NOMO-1 treated with dmso at 0.1 percent for 144 hours (cell line): ENCODE measurements at regions not wholly inside any gene's neighbourhood (a gene's known extent, or its start where the extent isn't known, plus 50 kb on each side); places are given as distances from the start of the nearest gene placed in this dataset.

ENCODE experiments used
- DNase-seq: peaks from one replicate; lab custom pipeline; 2025; ENCODE audit not compliant: unreplicated experiment; lab: John Stamatoyannopoulos, UW

DNA sequence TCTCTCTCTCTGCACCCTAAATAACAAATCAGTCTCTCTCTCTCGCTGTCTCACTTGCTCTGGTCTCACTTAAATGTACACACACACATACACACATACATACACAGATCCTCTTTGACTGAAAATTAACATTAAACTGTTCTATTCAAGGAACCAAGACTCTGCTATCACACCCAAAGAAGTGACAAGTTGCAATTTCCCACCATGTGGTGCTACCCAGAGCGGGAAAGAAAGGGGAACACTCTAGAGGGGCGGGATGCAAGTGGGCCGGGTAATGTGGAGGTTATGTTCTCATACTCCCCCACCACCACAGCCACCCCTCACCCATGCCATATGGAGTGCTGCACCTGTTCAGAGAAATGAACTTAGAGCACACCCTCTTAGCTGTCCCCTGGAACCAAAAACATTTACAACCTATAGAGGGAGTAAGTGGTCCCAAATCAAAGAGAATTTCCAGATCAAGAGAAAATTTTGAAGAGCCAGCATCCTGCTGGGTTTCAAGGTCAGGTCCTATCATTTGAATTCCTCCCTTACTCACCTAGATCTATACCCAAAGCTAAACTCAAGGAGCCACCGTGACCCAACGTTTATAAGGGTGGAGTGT is 319.4 kb downstream of the BRINP2 start:
- DNase-seq, result no peak

DNA sequence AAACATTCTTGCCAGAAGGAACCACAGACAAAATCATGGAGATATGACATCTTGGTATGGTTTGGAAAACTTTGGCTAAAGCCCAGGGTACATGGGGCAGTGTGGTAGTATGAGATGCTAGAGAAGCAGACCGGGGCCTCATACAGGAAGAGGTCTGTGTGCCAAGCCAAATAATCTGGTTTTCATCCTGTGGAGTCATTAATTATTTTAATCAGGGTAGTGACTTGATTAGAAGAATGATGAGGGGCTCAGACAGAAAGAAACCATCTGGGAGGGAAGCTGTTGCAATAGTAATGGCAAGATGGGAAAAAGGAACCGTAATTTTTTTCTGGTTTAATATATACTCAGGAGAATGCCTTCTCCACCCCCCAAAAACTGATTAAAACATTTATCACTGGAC is 318.0 kb downstream of the BRINP2 start:
- DNase-seq, result no peak

DNA sequence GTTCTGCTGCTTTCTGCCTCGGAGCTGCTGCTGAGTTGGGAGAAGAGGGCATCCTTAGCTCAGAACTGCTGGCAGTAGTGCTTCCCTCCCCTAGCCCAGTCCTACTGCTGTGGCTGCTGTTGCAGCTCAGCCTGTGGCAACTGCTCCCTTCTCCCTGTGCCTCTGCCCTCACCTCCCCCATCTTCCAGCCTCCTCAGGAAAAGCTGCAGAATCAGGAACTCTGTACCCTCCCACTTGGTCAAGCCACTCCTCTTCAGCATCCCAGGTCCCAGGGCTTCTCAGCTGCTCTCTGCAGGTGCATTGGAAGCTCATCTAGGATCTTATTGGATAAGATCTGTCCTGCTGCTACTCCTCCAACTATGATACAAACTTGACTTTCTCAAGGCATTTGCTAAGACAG is 316.7 kb downstream of the BRINP2 start:
- no peak for DNase-seq

DNA sequence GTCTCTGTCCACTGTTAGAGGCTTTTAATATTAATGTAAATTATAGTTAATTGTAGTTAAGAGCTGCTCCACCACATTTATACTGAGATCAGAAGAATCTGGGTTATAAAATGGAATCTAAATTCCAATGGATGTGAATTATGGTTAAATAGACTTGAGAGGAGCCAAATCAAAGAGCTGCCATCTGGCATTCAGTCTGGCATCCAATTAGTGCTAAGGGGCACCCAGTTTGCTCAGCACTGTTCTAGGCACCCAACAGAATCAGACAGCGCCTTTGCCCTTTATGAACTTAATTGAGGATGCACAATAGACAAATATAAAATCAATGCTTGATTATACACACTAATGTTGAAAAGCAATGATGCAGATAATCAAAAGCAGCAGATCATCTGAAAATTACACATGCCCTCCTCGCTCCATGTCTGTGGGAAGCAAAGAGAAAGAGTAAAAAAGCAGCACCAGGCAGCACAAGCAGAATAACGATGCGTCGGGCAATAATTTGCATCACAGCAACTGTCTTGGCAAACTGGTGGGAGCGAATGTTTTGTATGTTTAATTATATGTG is 310.1 kb downstream of the BRINP2 start:
- DNase-seq, result no peak

DNA sequence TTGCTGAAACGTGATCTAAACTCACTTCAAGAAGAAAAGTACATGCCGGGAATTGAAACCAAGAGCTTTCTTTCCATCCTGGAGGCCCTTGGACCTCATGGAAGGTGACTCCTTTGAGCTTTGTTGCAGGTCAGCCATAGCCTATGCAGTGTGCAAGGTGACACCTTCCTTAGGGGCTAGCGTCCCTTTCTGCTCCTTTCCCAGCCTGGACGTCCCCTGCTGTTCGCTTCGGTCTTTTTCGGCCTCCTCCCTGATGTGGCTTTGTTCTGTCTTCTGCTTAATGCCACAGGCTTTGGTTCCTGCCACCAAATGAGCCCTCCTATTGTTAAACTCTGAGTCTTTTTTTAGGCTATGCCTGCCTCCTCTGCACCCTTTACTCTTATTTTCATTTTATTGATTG is 308.8 kb downstream of the BRINP2 start:
- DNase-seq, result no peak

DNA sequence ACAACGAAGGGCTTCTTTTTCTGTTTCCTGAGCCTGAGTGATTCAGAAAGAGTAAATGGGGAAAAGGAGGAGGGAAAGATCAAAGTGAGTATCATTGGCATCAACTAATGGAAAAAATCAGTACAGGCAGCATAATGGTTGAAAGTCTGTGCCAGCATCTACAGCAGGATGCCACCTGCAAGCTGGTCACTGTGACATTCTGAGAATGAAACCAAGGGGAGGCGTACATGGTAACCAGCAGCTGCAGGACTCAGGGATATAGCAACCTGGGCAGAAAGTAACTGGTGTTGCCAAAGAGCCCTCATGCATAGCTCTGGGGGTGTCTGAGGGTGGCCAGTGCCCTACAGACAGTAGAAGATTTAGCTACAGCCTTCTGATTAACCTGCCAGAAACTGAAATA is 305.9 kb downstream of the BRINP2 start:
- DNase-seq, result no peak

DNA sequence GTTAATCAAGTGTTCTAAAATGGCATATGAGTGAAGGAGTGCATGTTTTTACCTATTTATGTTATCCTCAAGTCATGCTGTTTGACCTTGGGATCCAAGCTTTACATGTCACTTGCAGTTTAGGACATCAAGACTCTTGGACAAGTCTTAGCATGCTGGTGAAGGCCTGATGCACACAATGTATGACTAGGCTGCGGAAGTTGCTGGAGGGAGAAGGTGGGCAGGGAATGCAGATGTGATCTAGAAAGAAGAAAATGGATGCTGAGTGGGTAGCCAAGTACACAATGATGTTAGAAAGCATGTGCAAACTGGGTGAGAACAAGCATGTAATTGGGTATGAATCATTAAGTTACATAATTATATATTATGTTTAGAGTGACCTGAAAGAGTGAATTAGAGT is 301.8 kb downstream of the BRINP2 start:
- DNase-seq, result no peak

DNA sequence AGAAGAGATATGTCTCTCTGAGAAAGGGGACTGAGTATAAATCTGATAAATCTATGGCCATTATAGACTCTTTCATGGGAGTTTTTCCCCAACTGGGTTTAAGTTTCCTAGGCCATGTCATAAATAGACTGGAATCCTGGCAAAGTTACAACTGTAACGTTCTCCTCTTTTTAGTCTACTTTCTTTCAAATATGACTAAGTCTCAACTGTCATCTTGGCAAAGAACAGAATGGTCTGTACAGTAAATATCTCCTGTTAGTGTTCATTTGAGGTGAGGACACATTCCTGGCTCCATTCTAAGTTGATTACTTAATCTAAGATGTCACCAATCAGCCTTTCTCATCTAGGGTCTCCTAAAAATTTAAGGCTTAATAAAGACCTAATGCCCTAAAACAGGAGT is 300.5 kb downstream of the BRINP2 start:
- DNase-seq, result no peak

DNA sequence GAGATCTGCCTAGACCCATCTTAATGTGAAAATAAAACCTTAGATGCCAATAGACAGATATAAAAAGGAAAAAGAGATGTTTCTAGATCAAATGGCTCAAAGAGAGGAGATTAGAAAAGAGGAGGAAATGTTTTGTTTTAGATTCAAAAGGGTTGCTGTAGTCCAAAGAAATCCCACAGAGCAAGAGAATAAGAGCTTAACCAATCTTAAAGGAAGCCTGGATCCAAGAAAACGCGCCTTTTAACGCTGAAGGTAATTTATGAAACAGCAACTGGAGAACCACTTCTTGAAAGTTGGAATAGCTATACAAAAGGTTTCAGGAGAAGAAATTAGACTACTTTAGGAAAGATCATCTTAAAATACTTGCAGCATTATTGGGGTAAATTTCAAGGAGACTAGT is 298.8 kb downstream of the BRINP2 start:
- no peak for DNase-seq

DNA sequence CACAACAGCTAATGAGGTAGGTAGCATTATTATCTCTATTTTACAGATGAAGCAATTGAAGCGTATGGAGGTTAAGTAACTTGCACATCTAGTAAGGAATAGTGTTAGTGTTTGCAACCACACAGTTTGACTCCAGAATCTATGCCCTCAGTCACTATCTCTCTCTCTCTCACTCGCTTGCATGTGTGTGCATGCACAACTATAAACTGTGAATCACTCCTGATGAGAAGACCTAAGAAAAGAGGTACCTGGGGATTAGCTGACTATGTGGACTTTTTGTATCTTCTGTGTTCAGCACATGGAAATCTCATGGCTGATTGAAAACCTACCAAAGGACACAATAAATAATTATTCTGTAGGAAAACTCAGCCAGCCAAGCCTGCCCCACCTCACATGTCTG is 295.5 kb downstream of the BRINP2 start:
- no peak for DNase-seq

DNA sequence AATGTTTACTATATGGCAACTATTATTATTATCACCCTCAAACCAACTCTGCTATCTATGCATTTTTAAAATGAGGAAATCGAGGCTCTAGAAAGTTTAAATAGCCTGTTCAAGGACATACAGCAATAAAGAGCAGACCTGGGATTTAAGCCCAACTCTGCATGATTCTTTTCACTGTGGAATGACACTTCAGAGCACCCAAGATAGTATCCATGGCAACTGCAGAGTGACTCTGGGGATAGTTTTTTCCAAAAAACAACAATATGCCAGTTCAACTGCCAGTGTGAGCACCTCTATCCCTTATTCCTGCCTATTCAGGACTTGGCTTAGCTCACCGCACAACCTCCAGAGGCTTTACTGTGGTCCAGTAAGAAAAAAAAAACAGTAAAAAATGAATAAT is 293.9 kb downstream of the BRINP2 start:
- DNase-seq, result no peak

DNA sequence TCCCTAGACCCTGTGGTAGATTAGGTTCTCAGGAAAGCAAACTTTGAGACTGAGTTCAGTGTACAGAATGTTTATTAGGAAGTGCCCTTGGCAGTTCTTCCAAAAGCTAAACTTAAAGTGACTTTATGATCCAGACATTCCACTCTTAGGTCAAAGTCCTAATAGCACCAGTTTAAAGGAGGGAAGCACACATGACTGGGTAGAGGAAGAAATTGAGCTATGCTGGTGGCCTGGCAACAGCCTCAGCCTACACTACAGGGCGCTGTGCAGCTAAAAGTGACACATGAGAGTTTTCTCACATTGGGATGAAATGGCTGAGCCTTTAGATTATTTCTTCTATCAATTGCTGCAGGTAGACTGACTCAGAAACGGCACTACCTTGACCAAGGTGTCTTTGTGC is 280.4 kb downstream of the BRINP2 start:
- DNase-seq, result no peak

DNA sequence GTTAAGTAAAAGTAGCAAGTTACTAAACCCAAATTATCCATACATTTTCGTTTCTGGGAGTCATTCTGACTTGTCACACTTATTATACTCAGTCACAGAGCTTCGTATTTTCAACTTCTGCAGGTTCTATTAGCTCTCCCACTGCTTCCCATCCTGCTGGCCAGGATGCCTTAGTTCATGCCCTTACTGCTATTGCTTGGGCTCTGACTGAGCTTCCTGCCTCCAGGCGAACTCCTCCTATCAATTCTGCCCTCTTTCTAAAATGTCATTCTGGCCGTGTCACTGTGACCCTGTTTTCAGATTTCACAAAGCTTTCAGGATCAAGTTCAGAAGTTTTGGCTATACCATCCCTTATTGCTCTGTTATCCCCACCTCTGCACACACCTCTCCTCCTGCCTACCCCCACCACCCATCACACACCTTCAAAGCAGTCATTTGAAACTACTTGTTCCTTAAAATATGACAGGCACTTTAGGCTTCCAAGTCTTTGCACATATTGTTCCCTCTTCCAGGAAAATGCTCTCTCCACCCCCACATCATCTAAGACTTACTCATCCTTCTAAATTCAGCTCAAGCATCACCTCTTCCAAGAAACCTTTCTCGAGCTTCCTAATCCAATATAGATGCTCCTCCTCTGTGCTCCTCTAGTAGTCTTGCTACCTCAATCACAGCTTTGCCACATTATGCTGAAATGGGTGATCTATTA is 278.0 kb downstream of the BRINP2 start:
- DNase-seq, result no peak

DNA sequence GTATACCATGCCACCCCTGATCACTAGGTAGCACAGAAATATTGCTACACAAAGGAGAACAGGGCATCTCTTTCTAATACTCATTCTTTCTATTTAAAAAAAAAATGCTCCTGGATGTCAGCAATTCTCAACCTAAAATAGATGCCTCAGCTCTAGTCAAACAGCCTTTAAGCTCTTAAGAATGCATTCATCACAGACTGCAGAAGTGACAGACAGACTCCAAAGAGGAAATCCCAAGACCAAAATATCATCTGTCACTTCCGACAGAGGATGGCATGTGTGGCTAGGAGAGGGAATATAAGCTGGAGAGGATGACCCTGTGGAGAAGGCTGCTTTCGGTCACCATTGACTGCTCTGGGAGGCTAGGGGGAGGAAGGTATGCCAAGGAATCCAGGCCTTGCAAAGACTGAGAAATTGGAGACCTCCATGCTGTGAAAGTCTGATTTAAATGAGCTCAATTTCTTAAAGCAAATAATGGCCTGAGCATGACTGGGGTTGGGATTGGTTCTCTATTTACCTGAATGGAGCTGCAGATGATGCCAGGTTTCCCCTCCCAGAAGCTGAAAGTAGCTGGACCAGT is 277.4 kb downstream of the BRINP2 start:
- DNase-seq, result no peak

DNA sequence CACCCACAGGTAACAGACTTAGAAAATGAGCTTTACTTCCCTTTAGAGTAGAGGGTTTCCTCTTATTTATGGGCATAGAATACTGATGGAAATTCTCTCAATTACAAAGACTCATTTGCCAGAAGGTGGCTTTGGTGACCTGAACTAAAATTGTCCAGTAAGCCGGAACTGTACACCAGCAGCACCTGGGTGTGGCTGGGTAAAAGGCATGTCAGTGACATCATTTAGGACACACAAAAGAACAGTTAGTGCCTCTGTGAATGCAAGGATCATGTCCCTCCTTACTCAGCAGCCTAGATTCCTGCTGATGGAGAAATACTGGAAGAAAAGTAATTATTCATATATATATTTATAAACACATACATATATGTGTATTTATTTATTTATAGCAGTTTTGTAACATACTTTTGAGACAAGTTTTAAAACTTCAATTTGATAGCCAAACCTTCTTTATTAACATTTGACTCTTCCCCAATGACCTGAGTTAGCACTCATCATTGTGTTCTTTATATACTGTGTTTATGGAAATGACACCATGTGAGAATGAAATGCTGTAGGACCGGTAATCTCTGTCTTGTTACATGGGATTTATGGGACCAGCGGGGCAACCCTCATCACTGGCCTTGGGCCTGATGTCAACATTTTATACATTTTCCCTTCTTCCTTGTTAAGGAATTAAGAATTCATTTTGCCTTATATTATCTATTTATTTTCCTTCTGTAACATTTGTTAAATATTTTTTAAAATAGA is 274.4 kb downstream of the BRINP2 start:
- no peak for DNase-seq

DNA sequence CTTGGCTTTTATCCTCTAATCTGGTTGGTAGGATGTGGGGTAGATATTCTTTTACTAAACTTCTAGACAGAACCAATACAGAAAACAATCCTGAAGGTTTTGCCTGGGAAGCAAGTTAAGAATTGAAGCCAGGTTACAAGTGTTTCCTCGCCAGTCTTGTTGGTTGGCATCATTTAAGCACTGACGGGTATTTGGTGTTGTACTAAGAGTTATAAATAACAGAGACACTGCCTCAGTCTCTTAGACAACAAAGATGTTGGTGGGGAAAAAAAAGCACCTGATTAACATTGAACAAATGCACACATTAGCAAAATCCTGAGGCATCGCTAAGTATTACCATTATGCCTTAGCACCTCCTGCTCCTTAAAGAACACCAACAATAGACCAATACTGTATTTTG is 272.2 kb downstream of the BRINP2 start:
- DNase-seq, result no peak

DNA sequence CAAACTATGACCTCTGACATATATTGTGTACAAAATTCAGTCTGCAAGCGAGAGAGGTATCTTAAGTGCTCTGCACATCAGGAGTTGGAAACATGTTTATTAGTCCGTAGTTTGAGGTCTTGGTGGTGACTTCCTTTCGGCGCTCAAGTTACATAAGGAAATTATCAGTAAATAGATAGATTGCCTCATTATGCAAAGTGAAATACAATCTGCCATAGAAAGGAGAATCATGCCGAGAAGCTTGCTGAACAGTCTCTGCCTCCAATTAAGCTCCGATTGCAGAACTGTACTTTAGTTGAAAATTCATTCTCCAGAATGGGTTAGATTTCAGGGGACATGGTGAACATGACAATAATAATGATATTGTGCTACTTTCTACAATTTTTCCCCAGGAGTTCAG is 271.8 kb downstream of the BRINP2 start:
- no peak for DNase-seq

DNA sequence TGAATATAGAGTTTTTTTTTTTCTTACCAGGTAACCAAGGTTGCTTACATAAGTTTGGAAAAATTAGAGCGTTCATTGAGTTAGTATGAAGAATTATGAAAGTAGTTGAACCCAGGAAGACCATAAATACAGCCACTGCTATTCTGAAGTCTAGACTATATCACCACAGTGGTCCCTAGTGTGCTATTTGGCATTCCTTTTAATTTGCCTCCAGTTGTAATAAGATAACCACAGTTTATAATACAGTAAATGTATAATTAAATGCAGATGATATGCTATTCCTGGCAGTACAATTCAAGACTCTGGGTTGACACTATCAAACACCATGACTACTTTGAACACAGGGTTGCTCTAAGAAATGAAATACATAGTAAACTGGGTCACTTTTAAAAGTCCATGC is 270.5 kb downstream of the BRINP2 start:
- DNase-seq, result no peak

DNA sequence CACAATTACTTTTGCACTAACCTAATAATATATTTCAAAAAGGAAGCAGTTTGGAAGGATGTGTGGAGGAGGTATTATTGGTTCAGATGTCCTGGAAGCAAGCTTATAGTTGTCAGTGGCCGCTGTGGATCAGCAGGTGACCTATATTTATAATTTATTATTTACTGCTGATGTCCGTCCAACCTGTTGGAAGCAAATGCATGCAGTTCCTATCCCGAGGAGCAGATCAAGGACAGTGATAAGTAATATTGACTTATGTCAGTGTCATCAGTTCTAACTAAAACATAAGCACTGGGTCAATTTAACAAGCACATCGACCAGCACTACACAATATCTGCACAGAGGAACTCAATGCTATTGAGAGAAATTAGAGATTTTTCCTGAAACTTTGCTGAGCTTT is 270.1 kb downstream of the BRINP2 start:
- no peak for DNase-seq

DNA sequence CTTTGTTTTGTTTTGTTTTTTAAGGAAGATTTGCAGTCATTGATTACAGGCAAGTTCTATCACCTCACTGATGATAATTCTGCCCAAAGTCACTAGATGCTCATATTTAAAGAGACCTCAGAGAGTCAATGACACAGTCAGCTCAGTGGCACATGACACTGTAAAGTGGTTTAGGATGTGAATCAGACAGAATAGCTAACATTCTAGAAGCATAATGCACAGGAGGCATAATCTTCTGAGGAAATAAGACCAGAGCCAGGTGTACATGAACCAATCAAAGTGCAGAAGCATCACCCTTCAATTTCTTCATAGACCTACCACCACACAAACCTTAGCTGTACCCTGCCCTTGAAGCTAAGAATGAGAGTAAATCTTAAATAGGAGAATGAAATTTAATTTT is 268.5 kb downstream of the BRINP2 start:
- no peak for DNase-seq

DNA sequence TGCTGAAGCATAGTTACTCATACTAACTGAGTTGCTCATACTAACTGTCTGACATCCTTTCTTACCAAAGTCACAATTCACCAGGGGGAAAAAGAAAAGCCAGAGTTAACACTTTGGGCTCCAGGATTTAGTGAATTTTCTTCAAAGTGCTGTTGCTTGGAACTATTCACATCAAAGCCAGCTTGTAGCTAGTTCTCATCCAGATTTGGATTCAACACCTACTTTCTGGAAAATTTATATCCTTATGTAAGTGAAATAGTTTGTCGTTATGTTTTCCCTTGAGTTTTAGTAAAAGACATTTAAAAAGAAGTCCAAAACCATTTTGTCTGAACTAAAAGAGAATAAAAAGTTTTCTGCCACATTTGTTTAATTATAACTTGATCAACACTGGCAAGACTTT is 264.6 kb downstream of the BRINP2 start:
- DNase-seq, result no peak

DNA sequence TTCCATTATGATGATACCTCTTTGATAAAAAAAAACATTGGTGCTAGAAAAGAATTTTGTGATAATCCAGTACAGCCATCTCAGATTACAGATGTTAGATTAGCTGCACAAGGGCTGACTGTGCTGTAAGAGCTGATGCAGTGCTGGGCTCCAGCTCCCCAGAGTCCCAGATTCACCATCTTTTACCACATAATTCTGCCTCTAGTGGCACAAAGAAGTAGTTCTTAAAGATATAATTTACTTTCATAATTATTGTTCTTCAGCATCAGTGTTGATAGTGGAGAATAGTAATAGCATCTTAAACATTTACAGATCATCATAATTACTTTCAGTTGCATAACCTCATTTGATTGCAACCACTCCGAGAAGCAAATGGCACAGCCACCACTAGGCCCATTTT is 262.1 kb downstream of the BRINP2 start:
- DNase-seq, result no peak
